ENCODE measurements at regions not wholly inside any gene's neighbourhood (a gene's known extent, or its start where the extent isn't known, plus 50 kb on each side); places are given as distances from the start of the nearest gene placed in this dataset.

- no peaks in the 10 kb centered on the region for H3K27me3 ChIP-seq (ENCODE audit: low read depth, low read length)
- no peaks in the 10 kb centered on the region for H3K9me3 ChIP-seq (ENCODE audit: insufficient read depth, low read length)
- H3K36me3 ChIP-seq (replicated peaks; ENCODE audit: low read depth, low read length) = no peaks in the 10 kb centered on the region
- no peaks in the 10 kb centered on the region for H3K79me2 ChIP-seq (ENCODE audit: low read length)
- no peak overlapping the region for H3K9ac ChIP-seq (ENCODE audit: low read length)
- H3K4me2 ChIP-seq (ENCODE audit: low read length) = no peak overlapping the region
- H4K20me1 ChIP-seq (ENCODE audit: insufficient read depth, low read length) = no peaks in the 10 kb centered on the region
- no peak overlapping the region for H2AFZ ChIP-seq (ENCODE audit: low read depth, low read length)
- peaks cover 8% of the 10 kb centered on the region for H3K4me1 ChIP-seq (ENCODE audit: low read length)
- no peak overlapping the region for H3K4me3 ChIP-seq (ENCODE audit: low read length)
- TF ChIP-seq CTCF (IDR thresholded peaks at IDR 0.05; ENCODE audit: low read depth, low read length) (no peak), EZH2phosphoT487 (IDR thresholded peaks at IDR 0.05; ENCODE audit: low read depth) (no peak)
- no peak overlapping the region for H3K27ac ChIP-seq (ENCODE audit: low read length)
These were observed 161.0 kb downstream of the SKIDA1 start for GRCh38 chr10:21364196-21365114.

DNA sequence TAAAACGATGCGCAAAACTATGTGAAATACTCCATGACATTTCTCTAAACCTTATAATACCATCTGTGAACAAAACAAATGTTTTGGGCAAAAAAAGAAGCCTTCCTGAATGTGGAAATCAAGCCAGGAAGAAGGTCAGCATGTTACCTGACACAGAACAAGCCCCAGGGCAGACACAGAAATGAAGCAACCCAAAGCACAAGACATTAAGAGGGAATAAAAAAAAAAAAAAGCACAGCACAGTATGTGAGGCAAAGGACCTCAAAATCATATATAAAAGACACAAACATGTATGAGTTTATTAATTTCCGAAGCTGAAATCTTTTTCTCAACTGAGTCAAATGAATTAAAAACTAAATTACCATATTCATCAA is 161.8 kb downstream of the SKIDA1 start:
- Histone ChIP-seq H3K9ac (ENCODE audit: low read length) (no peak overlapping the region), H3K36me3 (replicated peaks; ENCODE audit: low read depth, low read length) (no peaks in the 10 kb centered on the region), H3K4me1 (ENCODE audit: low read length) (peaks cover 8% of the 10 kb centered on the region), H3K79me2 (ENCODE audit: low read length) (no peaks in the 10 kb centered on the region), H4K20me1 (ENCODE audit: insufficient read depth, low read length) (no peaks in the 10 kb centered on the region), H3K4me2 (ENCODE audit: low read length) (no peak overlapping the region), H3K4me3 (ENCODE audit: low read length) (no peak overlapping the region), H3K27ac (ENCODE audit: low read length) (no peak overlapping the region), H2AFZ (ENCODE audit: low read depth, low read length) (no peak overlapping the region), H3K27me3 (ENCODE audit: low read depth, low read length) (no peaks in the 10 kb centered on the region), H3K9me3 (ENCODE audit: insufficient read depth, low read length) (no peaks in the 10 kb centered on the region)
- no peak for TF ChIP-seq CTCF (IDR thresholded peaks at IDR 0.05; ENCODE audit: low read depth, low read length)
- no peak for TF ChIP-seq EZH2phosphoT487 (IDR thresholded peaks at IDR 0.05; ENCODE audit: low read depth)

DNA sequence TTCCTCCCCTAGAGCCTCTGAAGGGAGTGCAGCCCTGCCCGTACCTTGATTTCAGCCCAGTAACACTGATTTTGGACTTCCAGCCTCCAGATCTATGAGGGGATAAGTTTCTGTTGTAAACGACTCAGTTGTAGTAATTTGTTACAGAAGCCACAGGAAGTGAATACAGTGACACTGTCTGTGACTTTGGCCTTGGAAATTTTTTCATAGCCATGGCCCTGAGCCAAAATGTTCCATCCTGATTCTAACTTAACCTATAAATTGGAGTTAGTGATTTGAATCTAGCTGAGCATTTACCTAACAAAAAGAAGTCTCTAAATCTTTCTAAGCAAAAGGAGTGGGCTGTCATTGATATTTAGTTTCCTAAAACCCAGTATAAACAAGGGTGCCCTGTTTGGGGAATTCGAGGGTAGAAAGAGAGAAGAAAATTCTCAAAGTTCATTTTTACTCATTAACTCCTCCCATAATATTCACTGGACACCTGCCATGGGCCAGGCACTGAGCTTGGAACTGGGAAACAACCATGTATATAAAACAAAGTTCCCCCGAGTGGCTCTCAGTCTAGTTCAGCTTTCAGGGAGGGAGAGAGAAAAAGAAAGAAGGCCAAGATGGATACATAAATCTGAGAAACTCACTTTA is 162.3 kb downstream of the SKIDA1 start:
- H3K27me3 ChIP-seq (ENCODE audit: low read depth, low read length) = no peaks in the 10 kb centered on the region
- no peak overlapping the region for H3K27ac ChIP-seq (ENCODE audit: low read length)
- H3K9me3 ChIP-seq (ENCODE audit: insufficient read depth, low read length) = no peaks in the 10 kb centered on the region
- no peak for TF ChIP-seq EZH2phosphoT487 (IDR thresholded peaks at IDR 0.05; ENCODE audit: low read depth)
- TF ChIP-seq CTCF (IDR thresholded peaks at IDR 0.05; ENCODE audit: low read depth, low read length) = no peak
- H3K4me3 ChIP-seq (ENCODE audit: low read length) = no peak overlapping the region
- H3K4me1 ChIP-seq (ENCODE audit: low read length) = peaks cover 3% of the 10 kb centered on the region
- no peak overlapping the region for H3K9ac ChIP-seq (ENCODE audit: low read length)
- H2AFZ ChIP-seq (ENCODE audit: low read depth, low read length) = no peak overlapping the region
- no peaks in the 10 kb centered on the region for H3K36me3 ChIP-seq (replicated peaks; ENCODE audit: low read depth, low read length)
- no peaks in the 10 kb centered on the region for H3K79me2 ChIP-seq (ENCODE audit: low read length)
- no peak overlapping the region for H3K4me2 ChIP-seq (ENCODE audit: low read length)
- no peaks in the 10 kb centered on the region for H4K20me1 ChIP-seq (ENCODE audit: insufficient read depth, low read length)

GRCh38 chr10:21359202-21359601 is 166.3 kb downstream of the SKIDA1 start:
- H3K27ac ChIP-seq (ENCODE audit: low read length) = no peak overlapping the region
- no peak overlapping the region for H2AFZ ChIP-seq (ENCODE audit: low read depth, low read length)

More at GRCh38 chr10:21359202-21359601, 166.3 kb downstream of the SKIDA1 start:
- H3K79me2 ChIP-seq (ENCODE audit: low read length) = no peaks in the 10 kb centered on the region
- TF ChIP-seq EZH2phosphoT487 (IDR thresholded peaks at IDR 0.05; ENCODE audit: low read depth) (no peak), CTCF (IDR thresholded peaks at IDR 0.05; ENCODE audit: low read depth, low read length) (no peak)
- no peak overlapping the region for H3K4me3 ChIP-seq (ENCODE audit: low read length)
- no peaks in the 10 kb centered on the region for H3K9me3 ChIP-seq (ENCODE audit: insufficient read depth, low read length)
- no peaks in the 10 kb centered on the region for H4K20me1 ChIP-seq (ENCODE audit: insufficient read depth, low read length)
- H3K9ac ChIP-seq (ENCODE audit: low read length) = no peak overlapping the region
- no peaks in the 10 kb centered on the region for H3K36me3 ChIP-seq (replicated peaks; ENCODE audit: low read depth, low read length)
- H3K4me1 ChIP-seq (ENCODE audit: low read length) = no peaks in the 10 kb centered on the region
- H3K4me2 ChIP-seq (ENCODE audit: low read length) = no peak overlapping the region
- H3K27me3 ChIP-seq (ENCODE audit: low read depth, low read length) = no peaks in the 10 kb centered on the region

Data from OCI-LY3 (cell line).